Astrocyte of the spinal cord (primary cell): ENCODE measurements at regions not wholly inside any gene's neighbourhood (a gene's known extent, or its start where the extent isn't known, plus 50 kb on each side); places are given as distances from the start of the nearest gene placed in this dataset.

Experiments used
- DNase-seq: peaks from one replicate; pipeline ENCODE4 v3.0.0; 2011; ENCODE audit warnings: low read depth, low spot score
- H3K4me3 ChIP-seq: 2 replicates; pipeline ENCODE4 v1.5.1; 2011; ENCODE audit warnings: low read depth, mild to moderate bottlenecking, low read length, moderate library complexity
- CTCF ChIP-seq: IDR thresholded peaks from 2 replicates; pipeline ENCODE4 v1.5.1; 2012; ENCODE audit warnings: low read depth, mild to moderate bottlenecking, low read length, inconsistent platforms
- in situ Hi-C: cut with HindIII; loops from 2 replicates; pipeline ENCODE4 v1.10.0; 2017; ENCODE audit warnings: low sequenced_read_pairs

GRCh38 chr3:72203613-72204349 is 418.8 kb upstream of the PROK2 start:
- in situ Hi-C loops, result no loop called here
- no peak for TF ChIP-seq CTCF
- DNase-seq, result no peak
- H3K4me3 ChIP-seq, result no peak overlapping the region

- DNase-seq, result no peak
- in situ Hi-C loops, result no loop called here
- no peak overlapping the region for H3K4me3 ChIP-seq
- TF ChIP-seq CTCF, result no peak
These were observed 418.2 kb upstream of the PROK2 start for GRCh38 chr3:72203105-72203504.

GRCh38 chr3:72200332-72200731 is 415.4 kb upstream of the PROK2 start:
- in situ Hi-C loops, result no loop called here
- H3K4me3 ChIP-seq, result no peak overlapping the region
- no peak for TF ChIP-seq CTCF
- DNase-seq, result no peak

GRCh38 chr3:72199530-72199929 is 414.6 kb upstream of the PROK2 start:
- in situ Hi-C loops, result no loop called here

GRCh38 chr3:72196377-72196929 is 411.5 kb upstream of the PROK2 start:
- TF ChIP-seq CTCF, result no peak
- H3K4me3 ChIP-seq, result no peak overlapping the region
- no peak for DNase-seq
- in situ Hi-C loops, result no loop called here

More at GRCh38 chr3:72199530-72199929, 414.6 kb upstream of the PROK2 start:
- no peak for DNase-seq
- no peak overlapping the region for H3K4me3 ChIP-seq
- TF ChIP-seq CTCF, result no peak

- no peak for TF ChIP-seq CTCF
- in situ Hi-C loops, result no loop called here
- H3K4me3 ChIP-seq, result no peak overlapping the region
- DNase-seq, result no peak
These were observed 410.9 kb upstream of the PROK2 start for GRCh38 chr3:72195895-72196294.
